ENCODE measurements at regions not wholly inside any gene's neighbourhood (a gene's known extent, or its start where the extent isn't known, plus 50 kb on each side); places are given as distances from the start of the nearest gene placed in this dataset.

- no peaks in the 10 kb centered on the region for H3F3A ChIP-seq (ENCODE audit: control insufficient read depth, insufficient read depth)
- no peaks in the 10 kb centered on the region for H3K27me3 ChIP-seq (ENCODE audit: control insufficient read depth, low read length)
- H3K36me3 ChIP-seq (ENCODE audit: control insufficient read depth, low read length), result no peaks in the 10 kb centered on the region
- H3K4me2 ChIP-seq (ENCODE audit: low read length), result no peak overlapping the region
- H4K20me1 ChIP-seq (ENCODE audit: control insufficient read depth, insufficient read depth, low read depth, low read length), result no peaks in the 10 kb centered on the region
- H3K27ac ChIP-seq (ENCODE audit: low read depth, low read length), result no peak overlapping the region
- H3K4me1 ChIP-seq (ENCODE audit: control insufficient read depth, low read length), result no peaks in the 10 kb centered on the region
- TF ChIP-seq EZH2phosphoT487 (IDR thresholded peaks at IDR 0.05; ENCODE audit: borderline replicate concordance, low read length) (no peak), CTCF (IDR thresholded peaks at IDR 0.05; ENCODE audit: low read depth, low read length, poor library complexity, severe bottlenecking) (no peak)
- H3K9me3 ChIP-seq (ENCODE audit: control insufficient read depth, insufficient read depth, low read length), result no peaks in the 10 kb centered on the region
- no peaks in the 10 kb centered on the region for H3K79me2 ChIP-seq (ENCODE audit: control insufficient read depth, low read length)
- no peak overlapping the region for H3K4me3 ChIP-seq (ENCODE audit: low read length)
- no peaks in the 10 kb centered on the region for H3K9me2 ChIP-seq (replicated peaks; ENCODE audit: control insufficient read depth, low read length)
Observed at GRCh38 chr10:29132551-29133111, 156.2 kb upstream of the LYZL1 start.

GRCh38 chr10:29135337-29135736, 153.5 kb upstream of the LYZL1 start:
- TF ChIP-seq CTCF (IDR thresholded peaks at IDR 0.05; ENCODE audit: low read depth, low read length, poor library complexity, severe bottlenecking) (no peak), EZH2phosphoT487 (IDR thresholded peaks at IDR 0.05; ENCODE audit: borderline replicate concordance, low read length) (no peak)
- Histone ChIP-seq H3K9me2 (replicated peaks; ENCODE audit: control insufficient read depth, low read length) (no peaks in the 10 kb centered on the region), H3K36me3 (ENCODE audit: control insufficient read depth, low read length) (no peaks in the 10 kb centered on the region), H3F3A (ENCODE audit: control insufficient read depth, insufficient read depth) (no peaks in the 10 kb centered on the region), H4K20me1 (ENCODE audit: control insufficient read depth, insufficient read depth, low read depth, low read length) (no peaks in the 10 kb centered on the region), H3K4me3 (ENCODE audit: low read length) (no peak overlapping the region), H3K9me3 (ENCODE audit: control insufficient read depth, insufficient read depth, low read length) (no peaks in the 10 kb centered on the region), H3K4me1 (ENCODE audit: control insufficient read depth, low read length) (no peaks in the 10 kb centered on the region), H3K79me2 (ENCODE audit: control insufficient read depth, low read length) (no peaks in the 10 kb centered on the region), H3K27ac (ENCODE audit: low read depth, low read length) (no peak overlapping the region), H3K27me3 (ENCODE audit: control insufficient read depth, low read length) (no peaks in the 10 kb centered on the region), H3K4me2 (ENCODE audit: low read length) (no peak overlapping the region)

- H3F3A ChIP-seq (ENCODE audit: control insufficient read depth, insufficient read depth), result no peaks in the 10 kb centered on the region
- no peaks in the 10 kb centered on the region for H4K20me1 ChIP-seq (ENCODE audit: control insufficient read depth, insufficient read depth, low read depth, low read length)
- TF ChIP-seq CTCF (IDR thresholded peaks at IDR 0.05; ENCODE audit: low read depth, low read length, poor library complexity, severe bottlenecking), result no peak
- no peak for TF ChIP-seq EZH2phosphoT487 (IDR thresholded peaks at IDR 0.05; ENCODE audit: borderline replicate concordance, low read length)
- H3K79me2 ChIP-seq (ENCODE audit: control insufficient read depth, low read length), result no peaks in the 10 kb centered on the region
- H3K4me2 ChIP-seq (ENCODE audit: low read length), result no peak overlapping the region
- no peaks in the 10 kb centered on the region for H3K36me3 ChIP-seq (ENCODE audit: control insufficient read depth, low read length)
- H3K4me3 ChIP-seq (ENCODE audit: low read length), result no peak overlapping the region
- H3K4me1 ChIP-seq (ENCODE audit: control insufficient read depth, low read length), result no peaks in the 10 kb centered on the region
- H3K9me2 ChIP-seq (replicated peaks; ENCODE audit: control insufficient read depth, low read length), result no peaks in the 10 kb centered on the region
- no peaks in the 10 kb centered on the region for H3K9me3 ChIP-seq (ENCODE audit: control insufficient read depth, insufficient read depth, low read length)
- no peak overlapping the region for H3K27ac ChIP-seq (ENCODE audit: low read depth, low read length)
- H3K27me3 ChIP-seq (ENCODE audit: control insufficient read depth, low read length), result no peaks in the 10 kb centered on the region
Observed at GRCh38 chr10:29136411-29136810, 152.5 kb upstream of the LYZL1 start.

Measured in DOHH2 (cell line).